ENCODE measurements at regions not wholly inside any gene's neighbourhood (a gene's known extent, or its start where the extent isn't known, plus 50 kb on each side); places are given as distances from the start of the nearest gene placed in this dataset.

DNA sequence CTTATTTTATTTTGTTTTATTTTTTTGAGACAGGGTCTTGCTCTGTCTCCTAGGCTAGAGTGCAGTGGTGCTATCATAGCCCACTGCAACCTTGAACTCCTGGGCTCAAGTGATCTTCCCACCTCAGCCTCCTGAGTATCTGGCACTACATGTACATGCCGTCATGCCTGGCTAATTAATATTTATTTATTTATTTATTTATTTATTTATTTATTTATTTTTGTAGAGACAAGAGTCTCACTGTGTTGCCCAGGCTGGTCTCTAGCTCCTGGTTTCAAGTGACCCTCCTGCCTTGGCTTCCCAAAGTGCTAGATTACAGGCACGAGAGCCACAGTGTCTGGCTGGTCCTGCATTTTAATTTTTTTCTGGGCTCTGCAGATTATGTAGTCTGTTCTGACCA is 84.9 kb upstream of the BCOR start:
- DNase-seq (ENCODE audit: low read depth in 2 of 2), result no peak

- DNase-seq (ENCODE audit: low read depth in 2 of 2), result no peak
These were observed 84.3 kb upstream of the BCOR start for GRCh38 chrX:40182095-40182494.

DNA sequence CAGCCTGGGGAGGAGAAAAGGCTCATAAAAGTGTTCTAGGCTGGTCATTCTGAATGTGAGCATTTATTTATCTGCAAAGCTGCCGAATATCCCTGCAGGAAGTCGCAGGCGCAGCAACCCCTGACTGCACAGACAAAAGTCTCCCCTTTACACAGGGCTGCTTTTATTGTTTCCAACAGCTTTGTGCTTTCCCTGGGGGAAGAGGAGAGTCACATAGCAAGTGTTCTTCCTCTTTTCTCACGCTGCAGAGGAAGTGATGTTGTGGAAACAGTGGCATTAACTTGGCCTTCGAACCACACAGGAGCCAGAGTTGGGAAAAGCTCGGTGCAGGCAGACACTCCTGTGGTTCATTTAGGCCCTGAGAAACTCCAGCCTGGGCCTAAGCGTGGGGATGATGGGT is 81.5 kb upstream of the BCOR start:
- no peak for DNase-seq (ENCODE audit: low read depth in 2 of 2)

GRCh38 chrX:40177942-40178715 is 80.4 kb upstream of the BCOR start:
- DNase-seq (ENCODE audit: low read depth in 2 of 2), result no peak

- no peak for DNase-seq (ENCODE audit: low read depth in 2 of 2)
These were observed 79.7 kb upstream of the BCOR start for GRCh38 chrX:40177489-40177888.

DNA sequence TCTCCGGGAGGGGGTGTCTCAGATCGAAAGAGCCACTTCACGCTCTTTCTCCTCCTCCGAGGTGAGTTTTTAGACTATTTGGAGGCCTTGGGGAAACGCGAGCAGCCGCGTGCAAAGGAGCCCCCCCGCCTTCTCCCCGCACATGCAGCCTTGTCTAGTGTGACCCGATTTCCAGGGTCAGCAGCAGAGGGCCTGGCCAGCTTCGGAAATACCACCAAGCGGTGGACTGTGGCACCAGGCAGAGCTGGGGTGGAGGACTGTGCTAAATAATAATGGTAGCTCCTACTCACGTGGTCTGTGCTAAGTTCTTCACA is 79.3 kb upstream of the BCOR start:
- no peak for DNase-seq (ENCODE audit: low read depth in 2 of 2)

DNA sequence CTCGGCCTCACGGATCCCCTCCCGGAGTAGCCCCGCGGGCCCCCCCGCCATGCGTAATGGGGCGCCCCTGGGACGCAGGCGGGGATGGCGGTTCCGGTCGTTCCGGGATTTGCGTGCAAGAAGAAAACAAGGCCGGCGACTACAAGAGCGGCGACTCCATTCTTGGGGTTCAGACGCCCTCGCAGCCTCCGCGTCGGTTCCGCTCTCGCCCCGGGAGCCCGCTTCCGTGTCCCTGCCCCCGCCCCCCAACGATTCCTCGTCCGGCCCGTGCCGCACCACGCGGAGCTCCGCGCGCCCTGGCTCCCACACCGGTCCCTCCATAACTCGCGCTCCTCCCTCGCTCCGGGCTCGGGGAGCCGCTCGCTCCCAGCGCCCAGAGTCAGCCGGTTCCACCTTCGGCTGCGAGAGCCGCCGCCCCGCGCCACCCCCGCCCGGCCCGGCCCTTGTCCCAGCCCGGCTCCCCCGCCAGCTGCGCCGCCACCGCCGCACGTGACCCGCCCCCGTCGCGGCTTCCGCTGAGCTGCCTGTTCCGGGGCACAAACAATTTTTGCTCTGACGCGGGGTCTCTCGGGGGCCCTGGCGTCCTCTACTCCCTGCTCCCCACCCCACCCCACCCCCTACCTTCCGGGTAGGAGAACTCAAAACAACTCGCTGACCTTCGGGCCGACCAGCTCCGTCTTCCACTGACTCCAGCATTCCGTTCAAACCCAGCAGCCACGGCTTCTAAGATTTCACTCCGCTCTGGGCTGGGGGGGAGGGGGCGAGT is 78.8 kb upstream of the BCOR start:
- DNase-seq (ENCODE audit: low read depth in 2 of 2), result peak; percentile 57 to 72

GRCh38 chrX:40175511-40176350 is 78.0 kb upstream of the BCOR start:
- peak; percentile 60 to 70 for DNase-seq (ENCODE audit: low read depth in 2 of 2)

DNA sequence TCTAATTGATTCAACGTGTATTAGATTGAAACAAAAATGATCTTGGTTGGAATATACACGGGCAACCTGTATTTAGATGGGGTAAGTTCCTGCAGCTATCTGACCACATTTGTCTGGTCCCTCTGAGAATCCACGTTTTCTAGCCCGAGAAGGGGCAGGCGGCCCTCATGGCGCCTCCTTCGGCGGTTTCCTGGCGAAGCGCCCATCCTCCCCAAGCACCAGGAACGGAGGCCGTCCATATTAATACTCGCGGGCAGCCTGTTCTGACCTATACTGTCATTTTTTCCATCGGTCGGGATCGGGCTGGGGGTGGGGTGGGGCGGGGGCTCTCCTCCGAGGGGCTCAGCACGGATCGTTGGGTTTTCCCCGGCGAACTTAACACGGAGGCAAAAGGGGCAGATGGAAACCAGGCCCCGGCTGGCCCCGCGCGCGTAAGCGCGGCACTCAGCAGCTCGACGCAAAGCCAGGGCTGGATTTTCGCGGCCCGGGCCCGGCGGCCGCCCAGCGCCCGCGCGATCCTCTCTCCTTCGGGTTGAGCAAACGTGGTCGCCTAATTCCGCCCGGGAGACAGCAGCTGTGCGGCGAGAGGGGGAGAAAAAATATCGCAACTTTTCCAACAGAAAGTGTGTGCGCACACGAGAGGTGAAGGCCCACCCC is 77.2 kb upstream of the BCOR start:
- DNase-seq (ENCODE audit: low read depth in 2 of 2), result no peak

GRCh38 chrX:40174001-40174853 is 76.5 kb upstream of the BCOR start:
- DNase-seq (ENCODE audit: low read depth in 2 of 2), result peak; percentile 56 to 70

DNA sequence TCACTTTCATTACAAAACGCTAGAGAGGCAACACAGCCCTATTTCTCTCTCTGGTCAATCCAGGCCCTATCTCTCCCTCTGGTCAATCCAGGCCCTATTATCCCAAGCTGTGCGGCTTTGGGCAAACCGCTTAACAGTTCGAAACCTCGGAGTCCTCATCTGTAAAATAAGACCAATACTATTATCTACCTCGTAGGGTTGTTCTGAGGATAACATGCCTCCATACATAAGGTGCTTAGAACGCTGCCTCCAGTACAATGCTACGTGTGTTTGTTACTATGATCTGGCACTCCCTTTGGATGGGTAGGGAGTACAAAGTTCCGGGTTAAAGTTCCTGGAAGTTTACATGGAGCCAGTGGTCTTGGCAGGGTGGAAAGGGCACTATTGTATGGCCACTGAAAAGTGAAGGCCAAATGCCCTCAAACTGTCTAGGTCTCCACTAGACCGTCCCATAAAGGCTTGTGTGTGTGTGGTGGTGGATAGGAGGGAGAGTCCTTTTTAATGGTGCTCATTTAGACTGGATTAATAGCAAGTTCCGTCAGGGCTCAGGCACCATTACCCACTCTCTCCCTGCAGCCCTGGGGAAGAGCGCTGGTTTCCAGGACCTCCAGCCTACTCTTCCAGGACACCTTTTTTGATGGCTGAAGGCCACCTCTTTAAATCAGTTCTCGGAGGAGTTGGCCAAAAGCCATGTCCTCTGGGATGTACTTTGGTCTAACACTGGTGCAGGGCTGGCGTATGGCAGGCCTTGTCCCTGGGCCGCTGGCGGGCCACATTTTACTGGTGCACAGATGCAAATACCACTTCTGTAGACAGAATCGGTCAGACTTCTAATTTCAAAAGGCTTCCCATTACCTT is 75.6 kb upstream of the BCOR start:
- no peak for DNase-seq (ENCODE audit: low read depth in 2 of 2)

DNA sequence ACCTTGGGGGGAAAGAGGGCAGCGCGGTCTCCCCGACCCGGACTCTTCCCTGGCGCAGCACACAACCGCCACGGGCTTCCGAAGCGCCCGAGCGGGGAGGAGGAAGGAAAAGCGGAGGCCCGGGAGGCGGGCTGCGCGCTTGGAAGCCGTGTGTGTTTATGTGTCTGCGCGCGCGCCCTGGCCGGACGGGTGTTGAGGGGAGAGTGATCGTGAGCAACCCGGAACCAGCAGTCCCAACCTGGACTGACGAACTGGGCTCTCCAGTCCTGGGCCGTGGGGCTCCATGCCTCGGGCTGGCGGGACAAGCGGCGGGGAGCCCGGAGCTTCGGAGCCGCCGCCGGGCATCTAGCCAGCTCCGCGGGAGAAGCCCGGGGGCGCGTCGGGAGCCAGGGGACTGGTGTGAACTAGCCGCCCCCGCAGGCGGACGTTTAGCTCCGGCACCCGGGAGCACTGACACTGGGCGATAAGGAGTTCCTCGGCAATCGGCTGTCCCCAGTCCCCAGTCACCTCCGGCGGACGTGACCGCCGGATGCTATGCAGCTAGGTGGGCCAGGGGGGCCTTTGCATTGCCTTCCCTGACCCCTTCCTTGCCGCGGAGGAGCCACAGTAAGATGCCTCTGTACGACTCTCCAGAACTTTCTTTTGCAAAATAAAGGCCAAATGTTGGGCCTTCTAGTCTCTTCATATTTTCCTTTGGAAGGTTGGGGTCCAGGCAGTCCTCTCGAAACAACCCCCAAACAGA is 74.8 kb upstream of the BCOR start:
- DNase-seq (ENCODE audit: low read depth in 2 of 2), result no peak

- no peak for DNase-seq (ENCODE audit: low read depth in 2 of 2)
These were observed 74.0 kb upstream of the BCOR start for GRCh38 chrX:40171513-40172400.

DNA sequence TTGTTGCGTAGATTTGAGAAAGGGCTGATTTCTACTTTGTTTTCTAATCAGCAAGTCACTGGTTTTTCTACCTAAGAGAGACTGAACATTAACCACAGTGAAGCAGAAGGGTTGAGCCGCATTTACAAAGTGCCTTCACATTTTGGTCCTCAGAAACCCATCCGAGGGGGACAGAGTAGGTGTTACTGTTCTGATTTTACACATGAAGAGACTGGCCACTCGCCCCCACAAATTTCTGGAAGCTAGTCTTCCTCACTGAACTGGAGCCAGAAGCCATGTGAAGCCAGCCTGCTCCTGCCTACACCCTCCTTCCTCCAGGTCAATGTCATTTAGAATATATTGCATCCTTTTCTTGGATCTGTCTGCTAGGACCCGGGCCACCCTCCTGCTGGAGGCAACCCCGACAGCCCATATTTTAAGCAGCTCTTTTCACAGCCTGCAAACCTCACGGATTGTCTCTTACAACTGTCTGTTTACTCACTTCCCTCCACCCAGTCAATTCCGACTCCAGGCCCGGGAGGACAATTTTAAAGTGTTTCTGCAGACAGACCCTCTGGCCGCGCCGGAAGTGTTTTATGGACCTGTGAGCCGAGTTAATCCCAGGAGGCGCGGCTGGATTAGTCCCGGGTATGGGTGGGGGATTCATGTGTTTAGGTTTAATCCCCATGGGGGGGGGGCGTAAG is 73.2 kb upstream of the BCOR start:
- no peak for DNase-seq (ENCODE audit: low read depth in 2 of 2)

DNA sequence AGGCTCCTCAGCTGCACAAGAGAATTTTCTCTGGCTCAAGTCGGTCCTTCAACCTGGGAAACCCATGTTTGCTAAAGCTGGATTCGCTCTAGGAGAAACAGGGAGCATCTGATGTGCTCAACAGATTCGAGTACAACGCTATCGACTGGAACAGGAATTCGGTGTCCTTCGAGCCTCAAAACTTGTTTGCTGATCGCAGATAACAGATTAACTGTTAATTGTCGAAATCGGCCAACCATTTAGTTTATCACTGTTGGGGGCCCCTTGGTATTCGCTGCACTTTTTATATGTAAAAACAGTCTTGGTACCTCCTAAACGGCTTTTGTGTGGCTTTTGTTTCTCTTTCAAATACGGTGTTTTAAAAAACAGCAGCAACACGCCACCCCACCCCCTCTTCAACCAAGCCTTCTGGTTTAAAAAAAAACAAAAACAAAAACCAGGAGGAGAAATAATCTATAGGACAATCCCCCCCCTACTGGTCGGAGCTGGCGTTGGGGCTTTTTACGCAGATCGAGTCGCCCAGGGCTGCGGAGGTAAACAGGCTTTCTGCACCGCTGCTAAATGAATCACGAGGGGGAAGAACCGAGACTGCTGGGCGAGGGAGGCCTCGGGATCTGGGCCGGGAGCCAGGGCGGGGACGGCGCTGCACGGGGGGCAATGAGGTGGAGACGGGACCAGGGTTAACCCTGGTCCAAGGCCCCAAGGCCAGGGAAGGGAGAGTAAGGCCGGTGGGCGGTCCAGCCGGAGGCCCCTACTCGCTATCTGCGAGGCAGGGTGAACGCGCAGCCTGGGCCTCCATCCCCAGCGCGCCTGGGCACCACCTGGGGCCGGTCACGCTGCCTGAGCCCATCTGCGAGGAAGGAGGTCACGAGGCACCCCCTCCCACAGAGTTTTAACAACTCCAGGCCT is 71.7 kb upstream of the BCOR start:
- DNase-seq (ENCODE audit: low read depth in 2 of 2), result peak; percentile 67 to 70

DNA sequence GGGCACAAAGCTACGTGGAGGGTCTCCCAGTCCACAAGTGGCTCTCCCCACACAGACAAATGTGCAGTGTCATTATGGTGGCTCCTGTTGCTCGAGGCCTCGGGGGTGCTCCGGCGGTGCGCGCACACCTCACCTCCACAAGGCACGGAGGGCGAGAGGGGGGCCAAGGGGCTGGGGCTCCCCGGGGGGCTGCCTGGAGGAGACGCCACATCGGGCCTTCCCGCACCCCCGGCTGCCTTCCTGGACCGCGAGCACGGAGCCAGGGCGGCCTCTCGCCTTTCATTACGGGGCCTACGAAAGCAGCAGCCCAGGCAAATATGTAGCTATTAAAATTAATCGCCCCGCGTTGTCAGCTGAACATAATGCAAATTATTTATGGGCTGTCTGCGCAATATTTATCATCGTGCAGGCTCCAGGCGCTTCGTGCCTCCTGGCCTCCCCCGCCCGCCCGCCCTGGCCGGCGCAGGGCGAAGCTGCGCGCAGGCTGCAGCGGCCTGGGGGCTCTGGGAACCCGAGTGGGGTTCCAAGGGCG is 70.8 kb upstream of the BCOR start:
- no peak for DNase-seq (ENCODE audit: low read depth in 2 of 2)
